Activated CD8-positive, alpha-beta memory T cell treated with anti-CD3 and anti-CD28 coated beads for 36 hours (primary cell): ENCODE measurements at regions not wholly inside any gene's neighbourhood (a gene's known extent, or its start where the extent isn't known, plus 50 kb on each side); places are given as distances from the start of the nearest gene placed in this dataset.

Source experiments
- CTCF ChIA-PET: fragments of 350-600 bp; sonication (Branson Sonifier 250); formaldehyde crosslinking; loops from one replicate; lab custom pipeline; 2021; ENCODE audit warnings: antibody characterized with exemption; lab: Charles Lee
- POLR2A ChIA-PET: fragments of 350-600 bp; sonication (Branson Sonifier 250); formaldehyde crosslinking; loops from one replicate; lab custom pipeline; 2021; ENCODE audit warnings: antibody characterized with exemption; lab: Charles Lee

- ChIA-PET CTCF (no interaction called here), POLR2A (no interaction called here)
Measured at GRCh38 chr3:86147119-86147518, 843.8 kb downstream of the VGLL3 start.

GRCh38 chr3:86126552-86126951 is 864.4 kb downstream of the VGLL3 start:
- POLR2A ChIA-PET: no interaction called here
- CTCF ChIA-PET: no interaction called here
